Fibroblast of pulmonary artery (primary cell): ENCODE measurements at regions not wholly inside any gene's neighbourhood (a gene's known extent, or its start where the extent isn't known, plus 50 kb on each side); places are given as distances from the start of the nearest gene placed in this dataset.

Experiments used
- DNase-seq: peaks from one replicate; pipeline ENCODE4 v3.0.0-alpha.2; 2010; ENCODE audit warnings: low read depth
- H3K4me3 ChIP-seq: replicated peaks from 2 replicates; pipeline ENCODE4 v1.5.1; 2011; ENCODE audit warnings: low read depth, mild to moderate bottlenecking, control low read depth, low read length, moderate library complexity
- CTCF ChIP-seq: IDR thresholded peaks from 2 replicates; pipeline ENCODE4 v1.5.1; 2011; ENCODE audit warnings: mild to moderate bottlenecking, control low read depth, low read length, inconsistent platforms; ENCODE audit errors: missing control alignments

GRCh38 chr2:48844417-48845155, 89.1 kb upstream of the LHCGR start:
- H3K4me3 ChIP-seq: no peak overlapping the region
- no peak for TF ChIP-seq CTCF
- peak; percentile 42 for DNase-seq

- no peak overlapping the region for H3K4me3 ChIP-seq
- DNase-seq: no peak
- TF ChIP-seq CTCF: no peak
These were observed 85.6 kb upstream of the LHCGR start for GRCh38 chr2:48841126-48841525.

- H3K4me3 ChIP-seq: no peak overlapping the region
- no peak for TF ChIP-seq CTCF
- no peak for DNase-seq
These were observed 82.5 kb upstream of the LHCGR start for GRCh38 chr2:48838029-48838428.

GRCh38 chr2:48829569-48829968, 74.0 kb upstream of the LHCGR start:
- H3K4me3 ChIP-seq: no peak overlapping the region
- TF ChIP-seq CTCF: no peak
- no peak for DNase-seq

- peak; percentile 12 for DNase-seq
These were observed 73.5 kb upstream of the LHCGR start for GRCh38 chr2:48829036-48829435.

GRCh38 chr2:48826986-48827385, 71.5 kb upstream of the LHCGR start:
- no peak for DNase-seq
- H3K4me3 ChIP-seq: no peak overlapping the region
- no peak for TF ChIP-seq CTCF

More at GRCh38 chr2:48829036-48829435, 73.5 kb upstream of the LHCGR start:
- no peak for TF ChIP-seq CTCF
- no peak overlapping the region for H3K4me3 ChIP-seq

- TF ChIP-seq CTCF: no peak
- no peak for DNase-seq
- H3K4me3 ChIP-seq: no peak overlapping the region
These were observed 68.6 kb upstream of the LHCGR start for GRCh38 chr2:48824116-48824515.
